ENCODE measurements at regions not wholly inside any gene's neighbourhood (a gene's known extent, or its start where the extent isn't known, plus 50 kb on each side); places are given as distances from the start of the nearest gene placed in this dataset.

GRCh38 chr12:85679296-85679695 is 156.9 kb downstream of the RASSF9 start:
- peaks cover 10% of the 10 kb centered on the region for H3K9me3 Mint-ChIP-seq
- no peaks in the 10 kb centered on the region for H3K4me1 Mint-ChIP-seq
- no peak overlapping the region for H3K4me3 Mint-ChIP-seq

DNA sequence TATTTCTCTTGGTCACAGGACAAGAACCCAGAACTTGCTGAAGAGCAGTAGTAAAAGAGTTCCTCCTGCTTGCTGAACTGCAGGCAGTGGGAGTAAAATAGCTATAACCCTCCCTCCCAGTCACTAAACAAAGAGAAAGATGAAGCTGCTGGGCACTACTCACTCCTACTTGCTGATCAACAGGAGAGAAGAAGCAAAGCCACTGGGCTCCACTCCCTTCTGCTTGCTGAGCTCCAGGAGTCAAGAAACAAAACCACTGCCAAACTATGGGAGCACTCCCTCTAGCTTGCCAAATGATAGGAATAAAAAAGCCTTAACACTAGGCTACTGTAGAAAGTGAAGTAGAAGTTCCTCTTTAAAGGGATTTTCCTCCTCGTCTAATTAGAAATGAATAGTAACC is 155.3 kb downstream of the RASSF9 start:
- Mint-ChIP-seq H3K9me3 (peaks cover 10% of the 10 kb centered on the region), H3K36me3 (no peaks in the 10 kb centered on the region), H3K27ac (no peak overlapping the region), H3K4me3 (no peak overlapping the region), H3K27me3 (no peaks in the 10 kb centered on the region), H3K4me1 (no peaks in the 10 kb centered on the region)
- no peak for DNase-seq

More at GRCh38 chr12:85679296-85679695, 156.9 kb downstream of the RASSF9 start:
- no peak overlapping the region for H3K27ac Mint-ChIP-seq
- no peaks in the 10 kb centered on the region for H3K36me3 Mint-ChIP-seq
- H3K27me3 Mint-ChIP-seq: no peaks in the 10 kb centered on the region
- no peak for DNase-seq

GRCh38 chr12:85681333-85681732 is 154.9 kb downstream of the RASSF9 start:
- H3K4me1 Mint-ChIP-seq: no peaks in the 10 kb centered on the region
- H3K27me3 Mint-ChIP-seq: no peaks in the 10 kb centered on the region
- H3K27ac Mint-ChIP-seq: no peak overlapping the region
- DNase-seq: no peak
- H3K4me3 Mint-ChIP-seq: no peak overlapping the region
- H3K36me3 Mint-ChIP-seq: no peaks in the 10 kb centered on the region
- H3K9me3 Mint-ChIP-seq: peaks cover 10% of the 10 kb centered on the region

DNA sequence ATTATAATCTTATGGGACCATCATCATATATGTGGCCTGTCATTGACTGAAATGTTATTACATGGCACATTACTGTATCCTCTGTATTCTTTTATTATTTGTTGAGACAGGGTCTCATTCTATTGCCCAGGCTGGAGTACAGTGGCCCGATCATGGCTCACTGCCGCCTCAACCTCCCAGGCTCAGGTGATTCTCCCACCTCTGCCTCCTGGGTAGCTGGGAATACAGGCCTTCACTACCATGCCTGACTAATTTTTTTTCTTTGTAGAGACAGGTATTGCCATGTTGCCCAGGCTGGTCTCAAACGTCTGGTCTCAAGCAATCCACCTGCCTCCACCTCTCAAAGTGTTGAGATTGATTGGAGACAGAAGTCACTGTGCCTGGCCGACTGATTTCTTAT is 153.2 kb downstream of the RASSF9 start:
- no peak overlapping the region for H3K4me3 Mint-ChIP-seq
- no peaks in the 10 kb centered on the region for H3K36me3 Mint-ChIP-seq
- DNase-seq: no peak
- no peaks in the 10 kb centered on the region for H3K4me1 Mint-ChIP-seq
- no peak overlapping the region for H3K27ac Mint-ChIP-seq
- no peaks in the 10 kb centered on the region for H3K27me3 Mint-ChIP-seq
- peaks cover 10% of the 10 kb centered on the region for H3K9me3 Mint-ChIP-seq

DNA sequence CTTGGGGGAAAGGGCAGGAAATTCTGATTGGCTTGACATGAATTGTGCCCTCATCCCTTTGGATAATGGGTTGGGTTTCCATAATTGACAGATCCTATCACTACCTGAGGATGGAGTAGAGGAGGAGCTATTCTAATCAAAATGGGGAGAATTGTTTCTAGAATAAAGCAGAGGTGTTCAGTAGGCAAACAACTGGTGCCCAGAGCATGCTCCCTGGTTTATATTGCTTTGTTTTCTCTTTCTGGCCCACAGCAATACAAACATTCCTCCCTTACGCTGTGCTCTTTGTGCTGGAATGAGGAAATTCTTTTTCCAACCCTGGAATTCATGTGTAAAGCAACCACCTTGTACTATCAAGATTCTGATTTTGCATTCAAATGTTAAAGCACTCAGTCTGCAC is 147.4 kb downstream of the RASSF9 start:
- Mint-ChIP-seq H3K27ac (no peak overlapping the region), H3K9me3 (no peaks in the 10 kb centered on the region), H3K4me3 (no peak overlapping the region), H3K4me1 (no peaks in the 10 kb centered on the region), H3K36me3 (no peaks in the 10 kb centered on the region), H3K27me3 (no peaks in the 10 kb centered on the region)
- DNase-seq: no peak

DNA sequence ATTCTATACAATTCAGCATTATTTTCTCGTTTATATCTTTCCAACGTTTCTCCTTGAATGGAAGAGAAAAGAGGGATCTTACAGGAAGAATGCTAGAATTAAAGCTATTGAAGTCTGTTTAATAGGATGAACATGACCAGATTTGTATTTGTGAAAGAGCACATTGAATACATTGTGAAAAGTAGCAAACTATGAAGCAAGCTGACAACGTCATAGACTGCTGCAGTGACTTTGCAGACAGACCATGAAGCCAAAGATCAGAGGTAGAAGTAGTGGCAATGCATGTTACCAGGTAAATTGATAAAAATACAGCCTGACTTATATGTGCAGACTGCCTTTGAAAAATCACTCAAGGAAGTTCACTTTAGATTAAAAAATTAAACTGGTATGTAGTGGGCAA is 146.1 kb downstream of the RASSF9 start:
- Mint-ChIP-seq H3K4me1 (no peaks in the 10 kb centered on the region), H3K27me3 (no peaks in the 10 kb centered on the region), H3K9me3 (no peaks in the 10 kb centered on the region), H3K4me3 (no peak overlapping the region), H3K36me3 (no peaks in the 10 kb centered on the region), H3K27ac (no peak overlapping the region)
- DNase-seq: no peak

DNA sequence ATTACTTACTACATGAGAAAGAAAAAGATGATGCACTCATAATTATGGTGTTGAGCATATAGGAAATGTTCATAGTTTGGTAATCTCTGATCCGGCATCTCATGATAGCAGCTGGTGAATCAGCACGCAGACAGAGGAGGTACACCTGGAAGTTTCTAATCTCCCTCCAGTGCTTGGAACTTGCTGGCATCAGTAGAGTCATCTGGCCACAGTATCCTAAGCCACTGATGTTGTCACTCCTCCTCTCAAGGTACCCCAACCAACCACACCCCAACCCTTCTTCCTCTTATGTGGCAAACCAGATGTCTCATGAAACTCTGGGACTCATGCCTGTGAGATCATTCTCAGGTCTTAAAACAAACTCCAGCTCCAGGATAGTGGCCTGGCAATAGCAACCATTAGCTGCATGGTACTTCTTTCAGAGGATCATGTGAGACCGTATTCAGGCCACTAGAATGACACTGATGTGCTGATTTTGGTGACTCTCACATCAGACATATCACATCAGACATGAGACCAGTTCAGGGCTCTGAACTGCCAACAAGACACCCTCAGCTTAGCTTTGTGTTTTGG is 143.0 kb downstream of the RASSF9 start:
- no peak overlapping the region for H3K4me3 Mint-ChIP-seq
- DNase-seq: no peak
- H3K27ac Mint-ChIP-seq: no peak overlapping the region
- no peaks in the 10 kb centered on the region for H3K9me3 Mint-ChIP-seq
- no peaks in the 10 kb centered on the region for H3K36me3 Mint-ChIP-seq
- H3K27me3 Mint-ChIP-seq: no peaks in the 10 kb centered on the region
- H3K4me1 Mint-ChIP-seq: no peaks in the 10 kb centered on the region

DNA sequence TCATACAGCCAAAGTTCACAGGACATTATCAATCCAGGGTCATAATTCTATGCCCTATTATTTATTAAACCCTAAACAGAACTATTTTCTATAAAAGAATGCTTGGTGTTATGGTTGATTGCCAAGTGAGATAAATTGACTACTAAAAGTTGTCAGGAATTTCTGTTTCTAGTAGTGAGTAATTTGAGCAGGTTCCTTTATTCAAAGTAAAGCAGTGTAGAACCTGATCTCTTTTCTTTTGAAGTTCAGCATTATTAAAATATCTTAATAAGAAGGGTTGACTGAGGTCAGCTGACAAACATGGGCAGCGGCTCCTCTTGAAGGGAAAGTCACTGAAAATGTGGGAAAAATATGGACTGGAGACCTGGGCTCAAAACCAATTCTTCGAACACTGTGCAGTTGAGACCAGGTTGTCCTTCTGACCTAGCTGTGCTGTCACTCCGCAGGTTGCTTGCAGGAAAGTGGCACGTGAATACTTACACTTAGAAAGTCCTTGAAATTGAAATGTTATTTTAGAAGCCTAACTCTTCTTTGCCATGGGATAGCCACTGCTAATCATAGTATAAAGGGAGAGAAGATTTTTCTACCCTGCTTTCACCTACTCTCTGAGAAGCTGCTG is 141.0 kb downstream of the RASSF9 start:
- Mint-ChIP-seq H3K4me3 (no peak overlapping the region), H3K27ac (no peak overlapping the region), H3K9me3 (no peaks in the 10 kb centered on the region), H3K36me3 (no peaks in the 10 kb centered on the region), H3K27me3 (no peaks in the 10 kb centered on the region), H3K4me1 (no peaks in the 10 kb centered on the region)
- no peak for DNase-seq

DNA sequence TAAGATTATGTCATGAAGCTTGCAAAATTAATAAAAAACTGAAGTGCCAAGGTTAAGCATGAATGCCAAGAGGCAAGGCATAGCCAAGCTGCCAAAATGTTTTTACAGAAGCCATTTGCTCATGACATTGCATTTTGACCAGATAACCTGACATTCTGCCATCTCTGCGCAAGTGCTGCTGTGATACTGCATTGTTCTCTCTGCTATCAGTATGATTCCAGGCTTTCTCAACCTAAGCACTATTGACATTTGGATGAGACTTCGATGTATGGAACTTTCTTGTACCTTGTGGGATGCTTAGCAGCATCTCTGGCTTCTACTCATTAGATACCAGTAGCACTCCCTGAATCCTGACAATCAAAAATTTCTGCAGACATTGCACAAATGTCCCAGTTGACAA is 139.2 kb downstream of the RASSF9 start:
- no peaks in the 10 kb centered on the region for H3K36me3 Mint-ChIP-seq
- H3K9me3 Mint-ChIP-seq: no peaks in the 10 kb centered on the region
- H3K27me3 Mint-ChIP-seq: no peaks in the 10 kb centered on the region
- H3K27ac Mint-ChIP-seq: no peak overlapping the region
- H3K4me3 Mint-ChIP-seq: no peak overlapping the region
- H3K4me1 Mint-ChIP-seq: no peaks in the 10 kb centered on the region
- no peak for DNase-seq

GRCh38 chr12:85698937-85699336 is 137.3 kb downstream of the RASSF9 start:
- no peak overlapping the region for H3K4me3 Mint-ChIP-seq
- no peaks in the 10 kb centered on the region for H3K27me3 Mint-ChIP-seq
- no peaks in the 10 kb centered on the region for H3K36me3 Mint-ChIP-seq
- no peak overlapping the region for H3K27ac Mint-ChIP-seq
- H3K9me3 Mint-ChIP-seq: no peaks in the 10 kb centered on the region
- H3K4me1 Mint-ChIP-seq: no peaks in the 10 kb centered on the region
- DNase-seq: no peak

GRCh38 chr12:85708775-85709174 is 127.4 kb downstream of the RASSF9 start:
- H3K27ac Mint-ChIP-seq: no peak overlapping the region
- H3K36me3 Mint-ChIP-seq: no peaks in the 10 kb centered on the region
- DNase-seq: no peak
- no peaks in the 10 kb centered on the region for H3K9me3 Mint-ChIP-seq
- H3K4me3 Mint-ChIP-seq: no peak overlapping the region
- H3K4me1 Mint-ChIP-seq: no peaks in the 10 kb centered on the region
- H3K27me3 Mint-ChIP-seq: no peaks in the 10 kb centered on the region

DNA sequence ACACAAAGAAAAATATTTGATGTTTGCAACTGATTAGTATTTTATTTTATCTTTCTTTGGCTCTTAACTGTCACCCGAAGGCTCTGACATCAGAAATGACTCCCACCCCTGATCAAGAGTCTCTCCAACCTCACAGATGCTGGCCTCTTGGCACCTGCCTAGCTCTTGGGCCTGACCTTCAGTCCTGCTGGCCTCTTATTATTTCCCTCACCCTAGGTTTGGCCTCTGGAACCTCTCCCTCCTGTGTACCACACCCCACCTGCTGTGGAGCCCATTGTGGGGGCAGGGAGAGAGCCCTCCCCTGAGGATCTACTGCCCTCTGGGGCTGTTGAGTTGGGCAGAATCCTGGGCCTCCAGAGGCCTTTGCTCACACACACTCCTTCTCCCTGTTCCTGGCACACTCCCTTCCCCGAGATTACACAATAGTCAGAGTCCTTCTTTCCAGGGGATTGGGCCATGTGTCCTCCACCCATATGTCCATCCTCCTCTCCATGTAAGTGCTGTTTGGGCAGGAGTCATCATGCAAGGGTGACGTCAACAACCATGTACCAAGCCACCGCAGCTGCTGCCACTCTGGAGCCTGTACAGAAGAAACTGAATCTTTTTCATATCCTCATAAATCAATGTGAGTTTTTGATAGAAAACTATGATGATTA is 124.3 kb downstream of the RASSF9 start:
- H3K4me3 Mint-ChIP-seq: no peak overlapping the region
- no peak for DNase-seq
- no peaks in the 10 kb centered on the region for H3K9me3 Mint-ChIP-seq
- H3K27me3 Mint-ChIP-seq: no peaks in the 10 kb centered on the region
- H3K4me1 Mint-ChIP-seq: no peaks in the 10 kb centered on the region
- no peak overlapping the region for H3K27ac Mint-ChIP-seq
- H3K36me3 Mint-ChIP-seq: no peaks in the 10 kb centered on the region

DNA sequence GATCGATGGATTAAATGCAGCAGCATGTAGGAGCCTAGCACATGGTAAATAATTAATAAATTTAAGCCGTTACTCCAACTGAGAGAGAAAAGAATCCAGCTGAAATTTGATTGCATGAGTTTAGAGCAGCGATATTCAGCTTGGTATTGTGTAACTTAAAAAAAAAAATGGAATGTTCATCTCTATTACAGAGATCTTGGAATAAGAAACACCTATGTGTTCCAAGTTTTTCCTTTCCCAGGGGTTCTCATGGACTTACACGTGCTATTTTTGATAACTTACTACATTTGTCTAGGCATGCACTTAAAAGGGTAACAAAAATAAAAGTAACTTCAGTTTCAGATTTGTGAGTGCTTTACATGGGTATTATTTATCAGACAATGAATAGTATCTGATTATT is 122.8 kb downstream of the RASSF9 start:
- no peak overlapping the region for H3K4me3 Mint-ChIP-seq
- H3K36me3 Mint-ChIP-seq: no peaks in the 10 kb centered on the region
- H3K27me3 Mint-ChIP-seq: no peaks in the 10 kb centered on the region
- H3K4me1 Mint-ChIP-seq: no peaks in the 10 kb centered on the region
- DNase-seq: no peak
- H3K9me3 Mint-ChIP-seq: no peaks in the 10 kb centered on the region
- no peak overlapping the region for H3K27ac Mint-ChIP-seq

DNA sequence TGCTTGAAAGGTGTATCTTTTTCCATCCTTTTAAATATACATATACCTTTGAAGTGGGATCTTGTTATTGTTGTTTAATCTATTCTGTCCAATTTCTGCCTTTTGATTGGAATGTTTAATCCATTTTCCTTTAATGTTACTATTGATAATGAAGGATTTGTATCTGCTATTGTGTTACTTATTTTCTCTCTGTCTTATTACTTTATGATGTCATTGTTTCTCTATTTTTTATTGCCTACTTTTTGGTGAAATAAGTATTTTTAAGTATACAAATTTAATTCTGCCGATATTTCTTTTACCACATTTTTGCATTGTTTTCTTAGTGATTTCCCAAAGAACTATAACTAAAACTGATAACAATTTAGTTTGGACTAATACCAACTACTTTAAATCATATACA is 121.8 kb downstream of the RASSF9 start:
- no peaks in the 10 kb centered on the region for H3K36me3 Mint-ChIP-seq
- H3K27me3 Mint-ChIP-seq: no peaks in the 10 kb centered on the region
- H3K4me1 Mint-ChIP-seq: no peaks in the 10 kb centered on the region
- H3K4me3 Mint-ChIP-seq: no peak overlapping the region
- no peaks in the 10 kb centered on the region for H3K9me3 Mint-ChIP-seq
- no peak overlapping the region for H3K27ac Mint-ChIP-seq
- no peak for DNase-seq

GRCh38 chr12:85720308-85721033 is 115.7 kb downstream of the RASSF9 start:
- DNase-seq: no peak
- no peaks in the 10 kb centered on the region for H3K27me3 Mint-ChIP-seq
- no peak overlapping the region for H3K27ac Mint-ChIP-seq
- H3K36me3 Mint-ChIP-seq: no peaks in the 10 kb centered on the region
- H3K4me1 Mint-ChIP-seq: no peaks in the 10 kb centered on the region
- H3K9me3 Mint-ChIP-seq: no peaks in the 10 kb centered on the region
- no peak overlapping the region for H3K4me3 Mint-ChIP-seq
